ENCODE measurements at regions not wholly inside any gene's neighbourhood (a gene's known extent, or its start where the extent isn't known, plus 50 kb on each side); places are given as distances from the start of the nearest gene placed in this dataset.

DNA sequence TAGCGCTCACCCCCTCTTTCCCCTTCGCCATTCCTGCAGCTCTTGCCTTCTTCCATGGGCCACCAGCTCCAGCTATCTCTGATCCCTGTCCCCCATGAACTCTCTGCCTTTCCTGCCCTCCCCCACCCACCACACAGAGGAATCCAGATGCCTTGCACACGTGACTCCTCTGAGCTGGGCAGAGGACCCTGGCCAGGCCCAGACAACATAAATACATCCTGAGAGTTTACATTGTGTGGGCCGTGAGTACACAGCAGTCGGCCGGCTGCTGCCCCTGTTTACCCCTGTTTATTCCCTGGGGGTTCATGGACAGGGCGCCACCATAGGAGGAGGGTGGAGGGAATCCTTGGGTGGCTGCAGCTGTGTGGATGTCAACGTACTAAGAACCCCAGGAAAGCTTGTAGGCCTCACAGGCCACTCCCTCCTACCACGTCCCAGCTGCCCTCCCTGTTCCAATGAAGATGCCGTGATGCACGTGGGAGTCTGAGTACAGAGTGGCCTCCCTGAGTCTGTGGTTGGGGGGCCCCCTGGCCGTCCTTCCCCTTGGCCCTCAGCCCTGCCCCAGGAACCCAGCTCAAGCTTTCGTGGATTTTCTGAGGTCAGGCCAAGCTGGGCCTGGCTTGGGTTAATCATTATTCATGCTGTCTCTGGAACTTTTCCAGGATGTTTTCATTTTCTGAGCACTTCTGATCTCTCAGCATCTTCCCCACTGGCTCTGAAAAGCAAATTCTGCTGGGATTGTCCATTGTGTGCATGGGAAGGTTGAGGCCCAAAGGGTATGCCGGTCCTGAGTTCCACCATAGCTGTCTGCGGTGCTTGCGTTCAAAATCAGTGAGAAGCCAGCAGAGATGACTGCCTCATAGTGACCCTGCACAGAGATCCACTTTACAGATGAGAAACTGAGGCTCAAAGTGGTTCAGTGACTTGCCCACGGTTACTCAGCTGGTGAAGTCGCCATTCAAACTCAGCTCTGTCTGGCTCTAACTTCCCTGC lies 136.3 kb downstream of the MRPL14 start (continued):
- TF ChIP-seq, protein P1, sequence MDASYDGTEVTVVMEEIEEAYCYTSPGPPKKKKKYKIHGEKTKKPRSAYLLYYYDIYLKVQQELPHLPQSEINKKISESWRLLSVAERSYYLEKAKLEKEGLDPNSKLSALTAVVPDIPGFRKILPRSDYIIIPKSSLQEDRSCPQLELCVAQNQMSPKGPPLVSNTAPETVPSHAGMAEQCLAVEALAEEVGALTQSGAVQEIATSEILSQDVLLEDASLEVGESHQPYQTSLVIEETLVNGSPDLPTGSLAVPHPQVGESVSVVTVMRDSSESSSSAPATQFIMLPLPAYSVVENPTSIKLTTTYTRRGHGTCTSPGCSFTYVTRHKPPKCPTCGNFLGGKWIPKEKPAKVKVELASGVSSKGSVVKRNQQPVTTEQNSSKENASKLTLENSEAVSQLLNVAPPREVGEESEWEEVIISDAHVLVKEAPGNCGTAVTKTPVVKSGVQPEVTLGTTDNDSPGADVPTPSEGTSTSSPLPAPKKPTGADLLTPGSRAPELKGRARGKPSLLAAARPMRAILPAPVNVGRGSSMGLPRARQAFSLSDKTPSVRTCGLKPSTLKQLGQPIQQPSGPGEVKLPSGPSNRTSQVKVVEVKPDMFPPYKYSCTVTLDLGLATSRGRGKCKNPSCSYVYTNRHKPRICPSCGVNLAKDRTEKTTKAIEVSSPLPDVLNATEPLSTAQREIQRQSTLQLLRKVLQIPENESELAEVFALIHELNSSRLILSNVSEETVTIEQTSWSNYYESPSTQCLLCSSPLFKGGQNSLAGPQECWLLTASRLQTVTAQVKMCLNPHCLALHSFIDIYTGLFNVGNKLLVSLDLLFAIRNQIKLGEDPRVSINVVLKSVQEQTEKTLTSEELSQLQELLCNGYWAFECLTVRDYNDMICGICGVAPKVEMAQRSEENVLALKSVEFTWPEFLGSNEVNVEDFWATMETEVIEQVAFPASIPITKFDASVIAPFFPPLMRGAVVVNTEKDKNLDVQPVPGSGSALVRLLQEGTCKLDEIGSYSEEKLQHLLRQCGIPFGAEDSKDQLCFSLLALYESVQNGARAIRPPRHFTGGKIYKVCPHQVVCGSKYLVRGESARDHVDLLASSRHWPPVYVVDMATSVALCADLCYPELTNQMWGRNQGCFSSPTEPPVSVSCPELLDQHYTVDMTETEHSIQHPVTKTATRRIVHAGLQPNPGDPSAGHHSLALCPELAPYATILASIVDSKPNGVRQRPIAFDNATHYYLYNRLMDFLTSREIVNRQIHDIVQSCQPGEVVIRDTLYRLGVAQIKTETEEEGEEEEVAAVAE (CRISPR knock-in tag; IDR thresholded peaks at IDR 0.05; ENCODE audit: borderline replicate concordance), result peak; percentile 54; the same call in 1 of the 2 replicates
- TF ChIP-seq, protein P2, sequence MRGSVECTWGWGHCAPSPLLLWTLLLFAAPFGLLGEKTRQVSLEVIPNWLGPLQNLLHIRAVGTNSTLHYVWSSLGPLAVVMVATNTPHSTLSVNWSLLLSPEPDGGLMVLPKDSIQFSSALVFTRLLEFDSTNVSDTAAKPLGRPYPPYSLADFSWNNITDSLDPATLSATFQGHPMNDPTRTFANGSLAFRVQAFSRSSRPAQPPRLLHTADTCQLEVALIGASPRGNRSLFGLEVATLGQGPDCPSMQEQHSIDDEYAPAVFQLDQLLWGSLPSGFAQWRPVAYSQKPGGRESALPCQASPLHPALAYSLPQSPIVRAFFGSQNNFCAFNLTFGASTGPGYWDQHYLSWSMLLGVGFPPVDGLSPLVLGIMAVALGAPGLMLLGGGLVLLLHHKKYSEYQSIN (CRISPR knock-in tag; IDR thresholded peaks at IDR 0.05; ENCODE audit: borderline replicate concordance), result no peak
- TF ChIP-seq FOSL1 (CRISPR knock-in tag; IDR thresholded peaks at IDR 0.05; ENCODE audit: borderline replicate concordance) (no peak), ZNF790 (CRISPR knock-in tag; IDR thresholded peaks at IDR 0.05; ENCODE audit: borderline replicate concordance) (peak; percentile 78; the same call in 1 of the 2 replicates), WIZ (CRISPR knock-in tag; IDR thresholded peaks at IDR 0.05) (no peak; the same call in 1 of the 2 replicates), KLF16 (CRISPR knock-in tag; IDR thresholded peaks at IDR 0.05) (peak; percentile 75 to 84; a peak in 3 of 4 replicates), BHLHE40 (IDR thresholded peaks at IDR 0.05; ENCODE audit: low read length) (peak; percentile 87), SIX4 (CRISPR knock-in tag; IDR thresholded peaks at IDR 0.05) (no peak; the same call in 1 of the 2 replicates), ZSCAN30 (CRISPR knock-in tag; IDR thresholded peaks at IDR 0.05) (no peak), FOXA1 (IDR thresholded peaks at IDR 0.05) (peak; percentile 91), FOXA1 (CRISPR knock-in tag; IDR thresholded peaks at IDR 0.05) (peak; percentile 96), ZSCAN21 (CRISPR knock-in tag; IDR thresholded peaks at IDR 0.05; ENCODE audit: borderline replicate concordance) (peak; percentile 88), ZNF20 (CRISPR knock-in tag; IDR thresholded peaks at IDR 0.05) (no peak)
- TF ChIP-seq, protein P3, sequence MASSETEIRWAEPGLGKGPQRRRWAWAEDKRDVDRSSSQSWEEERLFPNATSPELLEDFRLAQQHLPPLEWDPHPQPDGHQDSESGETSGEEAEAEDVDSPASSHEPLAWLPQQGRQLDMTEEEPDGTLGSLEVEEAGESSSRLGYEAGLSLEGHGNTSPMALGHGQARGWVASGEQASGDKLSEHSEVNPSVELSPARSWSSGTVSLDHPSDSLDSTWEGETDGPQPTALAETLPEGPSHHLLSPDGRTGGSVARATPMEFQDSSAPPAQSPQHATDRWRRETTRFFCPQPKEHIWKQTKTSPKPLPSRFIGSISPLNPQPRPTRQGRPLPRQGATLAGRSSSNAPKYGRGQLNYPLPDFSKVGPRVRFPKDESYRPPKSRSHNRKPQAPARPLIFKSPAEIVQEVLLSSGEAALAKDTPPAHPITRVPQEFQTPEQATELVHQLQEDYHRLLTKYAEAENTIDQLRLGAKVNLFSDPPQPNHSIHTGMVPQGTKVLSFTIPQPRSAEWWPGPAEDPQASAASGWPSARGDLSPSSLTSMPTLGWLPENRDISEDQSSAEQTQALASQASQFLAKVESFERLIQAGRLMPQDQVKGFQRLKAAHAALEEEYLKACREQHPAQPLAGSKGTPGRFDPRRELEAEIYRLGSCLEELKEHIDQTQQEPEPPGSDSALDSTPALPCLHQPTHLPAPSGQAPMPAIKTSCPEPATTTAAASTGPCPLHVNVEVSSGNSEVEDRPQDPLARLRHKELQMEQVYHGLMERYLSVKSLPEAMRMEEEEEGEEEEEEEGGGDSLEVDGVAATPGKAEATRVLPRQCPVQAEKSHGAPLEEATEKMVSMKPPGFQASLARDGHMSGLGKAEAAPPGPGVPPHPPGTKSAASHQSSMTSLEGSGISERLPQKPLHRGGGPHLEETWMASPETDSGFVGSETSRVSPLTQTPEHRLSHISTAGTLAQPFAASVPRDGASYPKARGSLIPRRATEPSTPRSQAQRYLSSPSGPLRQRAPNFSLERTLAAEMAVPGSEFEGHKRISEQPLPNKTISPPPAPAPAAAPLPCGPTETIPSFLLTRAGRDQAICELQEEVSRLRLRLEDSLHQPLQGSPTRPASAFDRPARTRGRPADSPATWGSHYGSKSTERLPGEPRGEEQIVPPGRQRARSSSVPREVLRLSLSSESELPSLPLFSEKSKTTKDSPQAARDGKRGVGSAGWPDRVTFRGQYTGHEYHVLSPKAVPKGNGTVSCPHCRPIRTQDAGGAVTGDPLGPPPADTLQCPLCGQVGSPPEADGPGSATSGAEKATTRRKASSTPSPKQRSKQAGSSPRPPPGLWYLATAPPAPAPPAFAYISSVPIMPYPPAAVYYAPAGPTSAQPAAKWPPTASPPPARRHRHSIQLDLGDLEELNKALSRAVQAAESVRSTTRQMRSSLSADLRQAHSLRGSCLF (CRISPR knock-in tag; IDR thresholded peaks at IDR 0.05; ENCODE audit: borderline replicate concordance), result no peak
- TF ChIP-seq, protein P4, sequence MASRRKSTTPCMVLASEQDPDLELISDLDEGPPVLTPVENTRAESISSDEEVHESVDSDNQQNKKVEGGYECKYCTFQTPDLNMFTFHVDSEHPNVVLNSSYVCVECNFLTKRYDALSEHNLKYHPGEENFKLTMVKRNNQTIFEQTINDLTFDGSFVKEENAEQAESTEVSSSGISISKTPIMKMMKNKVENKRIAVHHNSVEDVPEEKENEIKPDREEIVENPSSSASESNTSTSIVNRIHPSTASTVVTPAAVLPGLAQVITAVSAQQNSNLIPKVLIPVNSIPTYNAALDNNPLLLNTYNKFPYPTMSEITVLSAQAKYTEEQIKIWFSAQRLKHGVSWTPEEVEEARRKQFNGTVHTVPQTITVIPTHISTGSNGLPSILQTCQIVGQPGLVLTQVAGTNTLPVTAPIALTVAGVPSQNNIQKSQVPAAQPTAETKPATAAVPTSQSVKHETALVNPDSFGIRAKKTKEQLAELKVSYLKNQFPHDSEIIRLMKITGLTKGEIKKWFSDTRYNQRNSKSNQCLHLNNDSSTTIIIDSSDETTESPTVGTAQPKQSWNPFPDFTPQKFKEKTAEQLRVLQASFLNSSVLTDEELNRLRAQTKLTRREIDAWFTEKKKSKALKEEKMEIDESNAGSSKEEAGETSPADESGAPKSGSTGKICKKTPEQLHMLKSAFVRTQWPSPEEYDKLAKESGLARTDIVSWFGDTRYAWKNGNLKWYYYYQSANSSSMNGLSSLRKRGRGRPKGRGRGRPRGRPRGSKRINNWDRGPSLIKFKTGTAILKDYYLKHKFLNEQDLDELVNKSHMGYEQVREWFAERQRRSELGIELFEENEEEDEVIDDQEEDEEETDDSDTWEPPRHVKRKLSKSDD (CRISPR knock-in tag; IDR thresholded peaks at IDR 0.05; ENCODE audit: low read depth), result peak; percentile 83
